ENCODE measurements at regions not wholly inside any gene's neighbourhood (a gene's known extent, or its start where the extent isn't known, plus 50 kb on each side); places are given as distances from the start of the nearest gene placed in this dataset.

GRCh38 chr20:22513574-22513973 lies 70.8 kb downstream of the FOXA2 start:
- no peak for DNase-seq
- Histone ChIP-seq H3K4me1 (no peaks in the 10 kb centered on the region), H3K36me3 (no peaks in the 10 kb centered on the region), H3K4me3 (no peak overlapping the region), H3K27me3 (ENCODE audit: low read depth) (peaks cover 80% of the 10 kb centered on the region), H3K27ac (replicated peaks) (no peak overlapping the region), H3K9me3 (replicated peaks) (no peaks in the 10 kb centered on the region)
- intact Hi-C loops (cut with micrococcal nuclease), result no loop called here
- no peak for TF ChIP-seq CTCF (IDR thresholded peaks at IDR 0.05; ENCODE audit: borderline replicate concordance)

- H3K4me1 ChIP-seq, result no peaks in the 10 kb centered on the region
- no peaks in the 10 kb centered on the region for H3K36me3 ChIP-seq
- no peak for TF ChIP-seq CTCF (IDR thresholded peaks at IDR 0.05; ENCODE audit: borderline replicate concordance)
- DNase-seq, result no peak
- H3K4me3 ChIP-seq, result no peak overlapping the region
- intact Hi-C loops (cut with micrococcal nuclease), result no loop called here
- H3K27ac ChIP-seq (replicated peaks), result no peak overlapping the region
- H3K27me3 ChIP-seq (ENCODE audit: low read depth), result peaks cover 79% of the 10 kb centered on the region
- H3K9me3 ChIP-seq (replicated peaks), result no peaks in the 10 kb centered on the region
Observed at GRCh38 chr20:22512911-22513489, 71.4 kb downstream of the FOXA2 start.

- no peak for TF ChIP-seq CTCF (IDR thresholded peaks at IDR 0.05; ENCODE audit: borderline replicate concordance)
- intact Hi-C loops (cut with micrococcal nuclease), result no loop called here
Observed at GRCh38 chr20:22511943-22512910, 72.1 kb downstream of the FOXA2 start.

GRCh38 chr20:22509843-22510147 lies 74.6 kb downstream of the FOXA2 start:
- intact Hi-C loops (cut with micrococcal nuclease), result no loop called here
- Histone ChIP-seq H3K4me3 (no peak overlapping the region), H3K27me3 (ENCODE audit: low read depth) (peaks cover 81% of the 10 kb centered on the region), H3K36me3 (no peaks in the 10 kb centered on the region), H3K9me3 (replicated peaks) (no peaks in the 10 kb centered on the region), H3K27ac (replicated peaks) (no peak overlapping the region), H3K4me1 (no peaks in the 10 kb centered on the region)
- no peak for DNase-seq
- no peak for TF ChIP-seq CTCF (IDR thresholded peaks at IDR 0.05; ENCODE audit: borderline replicate concordance)

More at GRCh38 chr20:22511943-22512910, 72.1 kb downstream of the FOXA2 start:
- peaks cover 80% of the 10 kb centered on the region for H3K27me3 ChIP-seq (ENCODE audit: low read depth)
- H3K4me1 ChIP-seq, result no peaks in the 10 kb centered on the region
- no peaks in the 10 kb centered on the region for H3K9me3 ChIP-seq (replicated peaks)
- H3K4me3 ChIP-seq, result no peak overlapping the region
- DNase-seq, result no peak
- H3K27ac ChIP-seq (replicated peaks), result no peak overlapping the region
- no peaks in the 10 kb centered on the region for H3K36me3 ChIP-seq

GRCh38 chr20:22509090-22509842 lies 75.1 kb downstream of the FOXA2 start:
- H3K27ac ChIP-seq (replicated peaks), result no peak overlapping the region
- no peaks in the 10 kb centered on the region for H3K9me3 ChIP-seq (replicated peaks)
- intact Hi-C loops (cut with micrococcal nuclease), result no loop called here
- no peaks in the 10 kb centered on the region for H3K36me3 ChIP-seq
- no peaks in the 10 kb centered on the region for H3K4me1 ChIP-seq
- TF ChIP-seq CTCF (IDR thresholded peaks at IDR 0.05; ENCODE audit: borderline replicate concordance), result no peak
- no peak overlapping the region for H3K4me3 ChIP-seq
- peaks cover 82% of the 10 kb centered on the region for H3K27me3 ChIP-seq (ENCODE audit: low read depth)
- DNase-seq, result no peak
